HepG2 (cell line): ENCODE measurements at regions not wholly inside any gene's neighbourhood (a gene's known extent, or its start where the extent isn't known, plus 50 kb on each side); places are given as distances from the start of the nearest gene placed in this dataset.

Experiments
- ATF2 ChIP-seq: sonication (generic); formaldehyde crosslinking; IDR thresholded peaks from 2 replicates; pipeline ENCODE4 v1.4.0; 2020; ENCODE audit warnings: missing genetic modification reagents
- CTCF ChIP-seq: sonication (generic); formaldehyde crosslinking; IDR thresholded peaks from 2 replicates; pipeline ENCODE4 v1.5.0; 2020; ENCODE audit warnings: mild to moderate bottlenecking, missing genetic modification reagents, moderate library complexity
- FOSL1 ChIP-seq: sonication (generic); formaldehyde crosslinking; IDR thresholded peaks from 2 replicates; pipeline ENCODE4 v1.9.0; 2021; ENCODE audit warnings: missing genetic modification reagents, borderline replicate concordance
- HMGA1 ChIP-seq: sonication (generic); formaldehyde crosslinking; conservative IDR thresholded peaks from 2 replicates; pipeline ENCODE4 v1.4.0; 2020; ENCODE audit warnings: missing genetic modification reagents
- HNF4G ChIP-seq, 2 experiments: sonication (generic) in 1 of 2; formaldehyde crosslinking in 1 of 2; IDR thresholded peaks; 2 replicates each; pipeline versions ENCODE4 v1.4.0 to v1.6.1; 2011 to 2020; ENCODE audit warnings: borderline replicate concordance in 2 of 2, low read depth in 2 of 2, mild to moderate bottlenecking in 2 of 2, low read length in 1 of 2, missing genetic modification reagents in 1 of 2, moderate library complexity in 1 of 2
- KDM5A ChIP-seq: fragments of 200-600 bp; sonication (generic); IDR thresholded peaks from 2 replicates; pipeline ENCODE4 v1.7.0; 2018; ENCODE audit warnings: antibody characterized with exemption, mild to moderate bottlenecking, low read length, borderline replicate concordance
- MATR3 ChIP-seq: sonication (generic); formaldehyde crosslinking; IDR thresholded peaks from 2 replicates; pipeline ENCODE4 v1.4.0; 2020; ENCODE audit warnings: missing genetic modification reagents
- POLR2A ChIP-seq, 2 experiments: IDR thresholded peaks; 2 replicates each; pipeline ENCODE4 v1.6.1; 2011; ENCODE audit warnings: low read depth in 2 of 2, low read length in 2 of 2, mild to moderate bottlenecking in 1 of 2, moderate library complexity in 1 of 2; ENCODE audit not compliant: insufficient read depth in 1 of 2
- REST ChIP-seq, 2 experiments: IDR thresholded peaks; 2 replicates each; pipeline ENCODE4 v1.6.1; 2011 to 2012; ENCODE audit warnings: low read length in 2 of 2, borderline replicate concordance in 1 of 2, low read depth in 1 of 2, mild to moderate bottlenecking in 1 of 2, moderate library complexity in 1 of 2
- RORA ChIP-seq: sonication (generic); formaldehyde crosslinking; IDR thresholded peaks from 2 replicates; pipeline ENCODE4 v1.5.0; 2020; ENCODE audit warnings: mild to moderate bottlenecking, missing genetic modification reagents, moderate library complexity
- SOX5 ChIP-seq: IDR thresholded peaks from 2 replicates; pipeline ENCODE4 v1.6.1; 2016; ENCODE audit warnings: borderline replicate concordance
- SRSF9 ChIP-seq: fragments of 200-400 bp; formaldehyde crosslinking; IDR thresholded peaks from 2 replicates; pipeline ENCODE4 v1.6.1; 2018; ENCODE audit warnings: borderline replicate concordance, mild to moderate bottlenecking, low read depth, low read length; ENCODE audit not compliant: insufficient read depth, poor library complexity, severe bottlenecking
- ZFP82 ChIP-seq: sonication (generic); formaldehyde crosslinking; IDR thresholded peaks from 2 replicates; pipeline ENCODE4 v1.5.1; 2020; ENCODE audit warnings: mild to moderate bottlenecking, missing genetic modification reagents, borderline replicate concordance
- ZNF589 ChIP-seq: sonication (generic); formaldehyde crosslinking; conservative IDR thresholded peaks from 2 replicates; pipeline ENCODE4 v1.8.0; 2022; ENCODE audit warnings: mild to moderate bottlenecking, moderate library complexity, missing genetic modification reagents

GRCh38 chr7:55303220-55303619 is 61.9 kb upstream of the LANCL2 start:
- TF ChIP-seq REST (IDR thresholded peaks at IDR 0.05; ENCODE audit: borderline replicate concordance in 1 of 2, low read depth in 1 of 2, low read length in 2 of 2), result no peak
- TF ChIP-seq POLR2A (IDR thresholded peaks at IDR 0.05; ENCODE audit: insufficient read depth in 1 of 2, low read depth in 2 of 2, low read length in 2 of 2), result no peak
- no peak for TF ChIP-seq KDM5A
- no peak for TF ChIP-seq CTCF (CRISPR knock-in tag)
- TF ChIP-seq SOX5 (CRISPR knock-in tag), result no peak
- no peak for TF ChIP-seq RORA (CRISPR knock-in tag)
- TF ChIP-seq ZNF589, result no peak
- TF ChIP-seq HMGA1, result no peak
- no peak for TF ChIP-seq MATR3 (CRISPR knock-in tag)
- no peak for TF ChIP-seq ATF2 (CRISPR knock-in tag)
- TF ChIP-seq ZFP82 (CRISPR knock-in tag), result no peak
- no peak for TF ChIP-seq HNF4G (IDR thresholded peaks at IDR 0.05; ENCODE audit: borderline replicate concordance, low read depth, low read length)
- no peak for TF ChIP-seq HNF4G (CRISPR knock-in tag; IDR thresholded peaks at IDR 0.05; ENCODE audit: borderline replicate concordance, low read depth)
- no peak for TF ChIP-seq FOSL1 (CRISPR knock-in tag)
- no peak for TF ChIP-seq SRSF9
